Endothelial cell of umbilical vein (primary cell): ENCODE measurements at regions not wholly inside any gene's neighbourhood (a gene's known extent, or its start where the extent isn't known, plus 50 kb on each side); places are given as distances from the start of the nearest gene placed in this dataset.

Experiments
- BruUV-seq: library from RNA; stranded (reverse); fragments of 400-500 nt; replicated peaks from 2 replicates; lab custom pipeline; 2021; lab: Mats Ljungman, UMichigan
- CTCF ChIA-PET: fragments of 300-600, 350-600 bp; sonication (Branson Sonifier 250); formaldehyde crosslinking; loops from one replicate; lab custom pipeline; 2021; ENCODE audit warnings: antibody characterized with exemption, inconsistent platforms; lab: Charles Lee
- POLR2A ChIA-PET: fragments of 300-600, 350-600 bp; sonication (Branson Sonifier 250); formaldehyde crosslinking; loops from one replicate; lab custom pipeline; 2021; ENCODE audit warnings: antibody characterized with exemption, inconsistent platforms; lab: Charles Lee
- DNase-seq: peaks from one replicate; pipeline ENCODE4 v3.0.0-alpha.2; 2011; ENCODE audit warnings: low read depth, low spot score
- FAIRE-seq: peaks from 2 replicates; lab custom pipeline; 2011; peaks lifted over from hg19 to GRCh38; lab: Jason Lieb, UNC
- H2AFZ ChIP-seq: 2 replicates; pipeline ENCODE4 v1.6.0; 2012; ENCODE audit warnings: low read depth, low read length, control low read depth, inconsistent platforms
- H3K27ac ChIP-seq: 2 replicates; pipeline ENCODE4 v1.5.1; 2011; ENCODE audit warnings: low read depth, mild to moderate bottlenecking, control low read depth, low read length, moderate library complexity; ENCODE audit not compliant: insufficient read depth
- H3K27me3 ChIP-seq, 2 experiments: 2 replicates each; pipeline versions ENCODE4 v1.6.0 to v1.6.1; 2011; ENCODE audit warnings: low read length in 2 of 2, mixed read lengths in 1 of 2; ENCODE audit not compliant: control insufficient read depth in 2 of 2, insufficient read depth in 2 of 2
- H3K36me3 ChIP-seq, 2 experiments: 2 replicates in 1 of 2; 3 replicates in 1 of 2; pipeline ENCODE4 v1.5.1; 2011; ENCODE audit warnings: low read length in 2 of 2, mild to moderate bottlenecking in 1 of 2, moderate library complexity in 1 of 2; ENCODE audit not compliant: control insufficient read depth in 2 of 2, insufficient read depth in 2 of 2; ENCODE audit errors: extremely low read depth in 1 of 2
- H3K4me1 ChIP-seq: 3 replicates; pipeline ENCODE4 v1.5.1; 2011; ENCODE audit warnings: mild to moderate bottlenecking, low read length; ENCODE audit not compliant: control insufficient read depth, insufficient read depth; ENCODE audit errors: extremely low read depth
- H3K4me2 ChIP-seq: 2 replicates; pipeline ENCODE4 v1.6.1; 2011; ENCODE audit warnings: low read length, control low read depth, mixed read lengths; ENCODE audit not compliant: insufficient read depth
- H3K4me3 ChIP-seq, 3 experiments: fragments of 200-600 bp in 1 of 3; sonication (generic), shearing (Covaris generic) in 1 of 3; replicated peaks in 1 of 3; 2 replicates each; pipeline ENCODE4 v1.5.1; 2011 to 2016; ENCODE audit warnings: control low read depth in 3 of 3, low read length in 3 of 3, mild to moderate bottlenecking in 2 of 3, inconsistent platforms in 1 of 3, low read depth in 1 of 3, moderate library complexity in 1 of 3; ENCODE audit not compliant: insufficient read depth in 1 of 3
- H3K79me2 ChIP-seq: 2 replicates; pipeline ENCODE4 v1.6.0; 2012; ENCODE audit warnings: low read length, inconsistent platforms; ENCODE audit not compliant: control insufficient read depth, insufficient read depth
- H3K9ac ChIP-seq: replicated peaks from 2 replicates; pipeline ENCODE3; 2011; ENCODE audit warnings: low read length, control low read depth; ENCODE audit not compliant: insufficient read depth; ENCODE audit errors: extremely low read depth
- H3K9me1 ChIP-seq: replicated peaks from 3 replicates; pipeline ENCODE4 v1.6.0; 2011; ENCODE audit warnings: mild to moderate bottlenecking, low read length; ENCODE audit not compliant: control insufficient read depth, insufficient read depth; ENCODE audit errors: extremely low read depth
- H3K9me3 ChIP-seq: replicated peaks from 2 replicates; pipeline ENCODE4 v1.5.1; 2012; ENCODE audit warnings: low read length, inconsistent platforms; ENCODE audit not compliant: control insufficient read depth, insufficient read depth
- H4K20me1 ChIP-seq: replicated peaks from 2 replicates; pipeline ENCODE3; 2011; ENCODE audit warnings: mild to moderate bottlenecking, low read length; ENCODE audit not compliant: control insufficient read depth, insufficient read depth; ENCODE audit errors: extremely low read depth
- CTCF ChIP-seq, 2 donors: IDR thresholded peaks; 1 replicate in 1 of 2; 2 replicates in 1 of 2; pipeline ENCODE4 v1.5.1; 2011; ENCODE audit warnings: low read length in 2 of 2, mild to moderate bottlenecking in 2 of 2, moderate library complexity in 2 of 2, control low read depth in 1 of 2, inconsistent platforms in 1 of 2, low read depth in 1 of 2; ENCODE audit not compliant: insufficient read depth in 1 of 2; ENCODE audit errors: extremely low read depth in 1 of 2
- FOS ChIP-seq: IDR thresholded peaks from 2 replicates; pipeline ENCODE4 v1.6.1; 2011; ENCODE audit warnings: mild to moderate bottlenecking, low read length, moderate library complexity, borderline replicate concordance; ENCODE audit not compliant: insufficient read depth
- GATA2 ChIP-seq: IDR thresholded peaks from 2 replicates; pipeline ENCODE4 v1.7.0; 2011; ENCODE audit warnings: low read depth, mild to moderate bottlenecking, moderate library complexity, mixed read lengths, low read length; ENCODE audit not compliant: insufficient read length, insufficient read depth
- JUN ChIP-seq: IDR thresholded peaks from 2 replicates; pipeline ENCODE4 v1.6.1; 2011; ENCODE audit warnings: borderline replicate concordance, low read depth; ENCODE audit not compliant: insufficient read length, insufficient read depth
- MAX ChIP-seq: IDR thresholded peaks from 2 replicates; pipeline ENCODE4 v1.6.1; 2011; ENCODE audit not compliant: insufficient read depth, insufficient read length
- MYC ChIP-seq: IDR thresholded peaks from one replicate; pipeline ENCODE4 v1.6.1; 2011; ENCODE audit warnings: mild to moderate bottlenecking, low read depth, low read length
- POLR2AphosphoS5 ChIP-seq: IDR thresholded peaks from 2 replicates; pipeline ENCODE4 v1.6.1; 2012; ENCODE audit warnings: low read depth, mild to moderate bottlenecking, control low read depth, low read length, moderate library complexity; ENCODE audit not compliant: insufficient read depth
- dilution Hi-C: fragments of 300-500 bp; cut with MboI; formaldehyde crosslinking; loops from one replicate; pipeline ENCODE4 v1.15.0; 2019; ENCODE audit warnings: low sequenced_read_pairs; ENCODE audit not compliant: extremely low pct_ligation_motif_present
- intact Hi-C: fragments of 100-400 bp; cut with micrococcal nuclease; formaldehyde crosslinking; loops from one replicate; pipeline ENCODE4 v1.10.0; 2022

GRCh38 chr3:146770881-146771280 lies 165.7 kb upstream of the PLSCR5 start:
- Histone ChIP-seq H4K20me1 (no peaks in the 10 kb centered on the region), H3K9me1 (no peaks in the 10 kb centered on the region), H3K4me2 (no peak overlapping the region), H3K79me2 (no peaks in the 10 kb centered on the region), H3K4me1 (no peaks in the 10 kb centered on the region), H3K27me3 (no peaks in the 10 kb centered on the region), H3K9me3 (no peaks in the 10 kb centered on the region), H2AFZ (no peak overlapping the region), H3K9ac (no peak overlapping the region), H3K27ac (no peak overlapping the region), H3K4me3 (no peak overlapping the region), H3K36me3 (no peaks in the 10 kb centered on the region)
- FAIRE-seq, result no peak
- ChIA-PET CTCF (no interaction called here), POLR2A (no interaction called here)
- intact Hi-C loops (no loop called here), dilution Hi-C loops (no loop called here)
- BruUV-seq, result no TSS peak
- TF ChIP-seq FOS, result no peak
- TF ChIP-seq GATA2, result no peak
- TF ChIP-seq CTCF (IDR thresholded peaks at IDR 0.05; ENCODE audit: extremely low read depth in 1 of 2, insufficient read depth in 1 of 2, low read depth in 1 of 2, low read length in 2 of 2), result no peak
- no peak for TF ChIP-seq POLR2AphosphoS5
- TF ChIP-seq MAX, result no peak
- TF ChIP-seq MYC, result no peak
- TF ChIP-seq JUN, result no peak
- peak; percentile 13 for DNase-seq

GRCh38 chr3:146770301-146770700 lies 165.2 kb upstream of the PLSCR5 start:
- H3K79me2 ChIP-seq, result no peaks in the 10 kb centered on the region
- intact Hi-C loops (no loop called here), dilution Hi-C loops (no loop called here)
- no peaks in the 10 kb centered on the region for H4K20me1 ChIP-seq
- no TSS peak for BruUV-seq
- ChIA-PET POLR2A (no interaction called here), CTCF (no interaction called here)
- H3K4me1 ChIP-seq, result no peaks in the 10 kb centered on the region
- DNase-seq, result no peak
- no peak overlapping the region for H3K4me3 ChIP-seq
- no peak overlapping the region for H3K4me2 ChIP-seq
- no peak overlapping the region for H2AFZ ChIP-seq
- FAIRE-seq, result no peak
- no peak overlapping the region for H3K27ac ChIP-seq
- H3K27me3 ChIP-seq, result no peaks in the 10 kb centered on the region
- no peaks in the 10 kb centered on the region for H3K9me1 ChIP-seq
- no peaks in the 10 kb centered on the region for H3K36me3 ChIP-seq
- TF ChIP-seq JUN, result no peak
- no peak overlapping the region for H3K9ac ChIP-seq
- H3K9me3 ChIP-seq, result no peaks in the 10 kb centered on the region
